Cardiac muscle cell (in vitro differentiated cells and primary cell): ENCODE measurements at regions not wholly inside any gene's neighbourhood (a gene's known extent, or its start where the extent isn't known, plus 50 kb on each side); places are given as distances from the start of the nearest gene placed in this dataset.

Experiments
- DNase-seq, 2 donors: peaks; one replicate each; pipeline versions ENCODE4 v3.0.0 to v3.0.0-alpha.2; 2010 to 2017; ENCODE audit warnings: low read depth in 1 of 2, low spot score in 1 of 2
- H3K27ac ChIP-seq: fragments of 200-600 bp; sonication (generic); 2 replicates; pipeline ENCODE4 v1.5.1; 2016
- H3K27me3 ChIP-seq: fragments of 200-600 bp; sonication (generic); 2 replicates; pipeline ENCODE4 v1.6.0; 2016; ENCODE audit warnings: control low read depth
- H3K36me3 ChIP-seq: fragments of 200-600 bp; sonication (generic); 2 replicates; pipeline ENCODE4 v1.5.1; 2016; ENCODE audit warnings: control low read depth
- H3K4me1 ChIP-seq: fragments of 200-600 bp; sonication (generic); 2 replicates; pipeline ENCODE4 v1.8.1; 2017; ENCODE audit warnings: low read depth, mild to moderate bottlenecking, mixed run types
- H3K4me3 ChIP-seq: fragments of 200-600 bp; sonication (generic); 2 replicates; pipeline ENCODE4 v1.5.1; 2016; ENCODE audit warnings: mild to moderate bottlenecking
- H3K9me3 ChIP-seq: fragments of 200-600 bp; sonication (generic); 2 replicates; pipeline ENCODE4 v1.5.1; 2017; ENCODE audit warnings: low read depth, mild to moderate bottlenecking, control low read depth
- TF ChIP-seq, protein P1 (sequence below): IDR thresholded peaks from 2 replicates; pipeline ENCODE4 v1.5.1; 2012; ENCODE audit warnings: low read depth, mild to moderate bottlenecking, low read length

DNA sequence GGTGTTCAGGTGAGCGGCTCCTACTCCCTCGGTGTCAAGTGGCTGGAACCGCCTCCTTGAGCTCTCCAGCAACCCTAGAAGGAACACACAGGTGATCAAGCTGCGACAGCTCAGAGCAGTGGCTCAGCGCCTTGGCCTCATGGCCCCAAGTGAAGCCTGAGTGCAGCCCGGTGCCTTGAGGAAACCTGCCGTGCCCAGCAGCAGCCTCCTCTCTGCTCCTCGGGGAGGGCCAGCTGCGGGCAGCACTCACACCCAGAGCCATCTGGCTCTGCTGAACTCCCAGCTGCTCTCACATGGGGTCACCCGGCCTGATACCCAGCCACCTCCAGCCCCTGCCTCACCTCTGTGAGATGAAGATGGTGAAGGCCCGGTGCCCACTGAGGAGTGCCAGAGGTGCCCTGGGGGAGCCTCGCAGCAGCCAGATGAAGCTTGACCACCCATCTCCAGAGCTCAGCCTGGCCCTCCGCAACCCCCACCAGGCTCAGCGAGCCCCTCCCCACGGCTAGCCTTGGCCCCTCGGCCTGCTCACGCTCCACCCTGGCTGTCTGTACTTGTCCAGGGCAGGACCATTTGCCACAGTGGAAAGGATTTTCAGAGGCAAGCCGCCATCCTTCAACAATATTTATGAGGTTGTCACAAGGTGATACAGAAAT lies 70.6 kb upstream of the RAB6C start:
- H3K4me1 ChIP-seq, result peaks cover 7% of the 10 kb centered on the region
- TF ChIP-seq, protein P1, sequence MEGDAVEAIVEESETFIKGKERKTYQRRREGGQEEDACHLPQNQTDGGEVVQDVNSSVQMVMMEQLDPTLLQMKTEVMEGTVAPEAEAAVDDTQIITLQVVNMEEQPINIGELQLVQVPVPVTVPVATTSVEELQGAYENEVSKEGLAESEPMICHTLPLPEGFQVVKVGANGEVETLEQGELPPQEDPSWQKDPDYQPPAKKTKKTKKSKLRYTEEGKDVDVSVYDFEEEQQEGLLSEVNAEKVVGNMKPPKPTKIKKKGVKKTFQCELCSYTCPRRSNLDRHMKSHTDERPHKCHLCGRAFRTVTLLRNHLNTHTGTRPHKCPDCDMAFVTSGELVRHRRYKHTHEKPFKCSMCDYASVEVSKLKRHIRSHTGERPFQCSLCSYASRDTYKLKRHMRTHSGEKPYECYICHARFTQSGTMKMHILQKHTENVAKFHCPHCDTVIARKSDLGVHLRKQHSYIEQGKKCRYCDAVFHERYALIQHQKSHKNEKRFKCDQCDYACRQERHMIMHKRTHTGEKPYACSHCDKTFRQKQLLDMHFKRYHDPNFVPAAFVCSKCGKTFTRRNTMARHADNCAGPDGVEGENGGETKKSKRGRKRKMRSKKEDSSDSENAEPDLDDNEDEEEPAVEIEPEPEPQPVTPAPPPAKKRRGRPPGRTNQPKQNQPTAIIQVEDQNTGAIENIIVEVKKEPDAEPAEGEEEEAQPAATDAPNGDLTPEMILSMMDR, result no peak
- H3K27me3 ChIP-seq, result no peaks in the 10 kb centered on the region
- H3K4me3 ChIP-seq, result no peak overlapping the region
- no peak for DNase-seq
- H3K27ac ChIP-seq, result no peak overlapping the region
- no peaks in the 10 kb centered on the region for H3K36me3 ChIP-seq
- no peaks in the 10 kb centered on the region for H3K9me3 ChIP-seq

DNA sequence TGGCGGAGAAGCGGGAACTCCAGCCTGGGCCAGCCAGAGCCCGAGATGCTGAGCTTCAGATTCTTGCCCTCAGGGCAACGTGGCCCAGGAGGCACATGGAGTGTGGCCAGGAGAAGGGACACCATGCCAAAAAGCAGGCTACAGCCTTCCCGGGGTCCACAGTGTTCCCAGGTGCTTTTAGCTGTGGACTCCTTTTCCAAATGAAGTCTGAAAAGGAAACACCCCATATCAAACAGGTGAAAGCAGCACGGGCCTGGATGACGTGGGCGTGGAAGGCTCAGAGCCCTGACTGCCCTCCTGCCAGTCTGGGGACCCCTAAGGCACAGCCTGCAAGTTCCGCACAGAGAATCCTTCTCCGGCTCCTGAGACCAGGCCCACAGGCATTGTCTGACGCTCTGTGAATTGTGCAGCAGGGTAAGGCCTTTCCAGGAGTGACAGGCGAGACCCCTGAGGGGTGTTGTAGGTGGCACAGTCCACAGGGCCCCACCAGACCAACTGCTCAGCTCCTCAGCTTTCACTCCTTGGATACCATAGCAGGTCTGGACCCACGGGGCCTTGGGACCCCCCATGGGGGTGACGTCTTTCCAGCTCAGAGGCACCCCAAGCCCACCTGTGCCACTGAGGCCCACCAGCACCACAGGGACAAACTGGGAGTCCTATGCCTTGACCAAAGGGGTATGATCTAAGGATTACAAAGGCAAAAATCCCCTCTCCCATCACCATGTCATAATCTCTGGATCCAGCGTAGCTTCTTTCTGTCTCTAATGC lies 69.6 kb upstream of the RAB6C start:
- DNase-seq, result no peak
- Histone ChIP-seq H3K27ac (no peak overlapping the region), H3K4me1 (peaks cover 7% of the 10 kb centered on the region), H3K27me3 (no peaks in the 10 kb centered on the region), H3K36me3 (no peaks in the 10 kb centered on the region), H3K4me3 (no peak overlapping the region), H3K9me3 (no peaks in the 10 kb centered on the region)
- TF ChIP-seq, protein P1, result no peak

DNA sequence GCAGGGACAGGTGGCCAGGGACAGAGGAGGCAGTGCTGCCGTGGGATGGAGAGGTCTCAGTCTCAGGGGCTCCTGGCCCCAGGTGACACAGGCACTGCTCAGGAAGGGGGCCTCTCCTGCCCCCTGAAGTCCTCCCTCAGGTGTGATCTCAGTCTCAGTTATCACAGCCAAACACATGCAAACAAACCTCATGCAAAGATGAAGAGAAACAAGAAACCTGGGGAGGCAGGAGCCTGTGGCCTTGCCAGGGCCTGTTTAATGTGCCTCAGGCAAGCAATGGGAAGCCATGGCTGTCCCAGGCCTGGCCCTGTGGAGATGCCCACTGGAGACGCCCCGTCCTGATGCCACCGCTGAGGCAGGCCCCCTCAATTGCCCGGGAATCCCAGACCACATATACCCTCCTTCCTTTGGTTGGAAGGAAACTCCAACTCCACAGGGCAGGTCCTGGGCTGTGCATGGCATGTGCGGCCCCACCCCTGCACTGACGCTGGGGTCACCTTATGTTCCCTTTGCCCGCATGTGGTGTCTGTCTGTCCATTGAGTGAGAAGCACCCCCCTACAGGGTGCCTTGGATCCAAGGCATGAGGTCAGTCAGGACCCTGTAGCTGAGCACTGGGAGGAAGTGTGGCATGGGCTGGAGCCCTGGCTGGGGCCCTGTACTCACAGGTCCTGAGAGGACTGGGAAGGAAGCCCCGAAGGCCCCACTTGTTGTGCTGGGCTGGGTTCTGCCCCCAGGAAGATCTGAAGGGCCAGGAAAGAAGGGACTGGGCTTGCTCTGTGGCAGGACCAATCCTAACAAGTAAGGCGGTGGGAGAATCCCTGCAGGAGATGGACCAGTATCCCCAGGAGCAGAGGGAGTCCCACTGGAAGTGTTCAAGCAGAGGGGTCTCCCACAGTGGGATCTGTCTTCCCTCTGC lies 68.8 kb upstream of the RAB6C start:
- no peak for DNase-seq
- no peaks in the 10 kb centered on the region for H3K36me3 ChIP-seq
- no peaks in the 10 kb centered on the region for H3K27me3 ChIP-seq

DNA sequence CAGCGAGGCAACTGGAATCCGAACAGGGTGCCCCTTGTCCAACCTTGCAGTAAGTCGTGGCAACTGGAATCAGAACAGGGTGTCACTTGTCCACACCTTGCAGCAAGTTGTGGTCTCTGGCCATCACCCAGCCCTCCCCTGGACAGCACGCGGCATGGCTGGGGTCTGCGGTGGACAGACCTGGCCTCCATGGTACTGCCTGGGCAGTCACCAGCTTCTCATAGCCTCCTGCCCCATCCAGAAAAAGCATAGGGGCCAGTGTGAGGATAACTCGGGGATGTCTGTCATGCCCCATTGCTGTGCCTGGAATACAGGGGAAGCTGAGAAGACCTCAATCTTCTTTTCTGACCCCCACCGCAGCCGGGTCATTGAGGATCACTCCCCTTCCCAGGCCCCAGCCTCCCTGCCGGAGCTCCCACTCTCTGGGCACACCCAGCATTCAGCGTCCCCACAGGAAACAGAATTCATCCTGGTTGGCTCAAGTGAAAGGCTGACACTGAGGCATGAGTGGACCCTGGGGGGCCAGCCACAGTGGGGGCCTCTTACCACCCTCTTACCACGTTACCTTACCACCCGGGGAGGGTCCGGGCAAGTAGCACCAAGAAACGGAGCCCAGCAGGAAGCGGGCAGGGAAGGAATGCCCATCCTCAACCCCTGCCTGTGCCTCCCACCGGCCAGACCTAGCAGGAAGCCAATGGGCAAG lies 68.0 kb upstream of the RAB6C start:
- Histone ChIP-seq H3K36me3 (no peaks in the 10 kb centered on the region), H3K27me3 (no peaks in the 10 kb centered on the region), H3K9me3 (no peaks in the 10 kb centered on the region), H3K4me1 (peaks cover 6% of the 10 kb centered on the region), H3K27ac (no peak overlapping the region), H3K4me3 (no peak overlapping the region)
- TF ChIP-seq, protein P1, result no peak
- DNase-seq, result no peak

More for the DNA sequence above, 68.8 kb upstream of the RAB6C start:
- TF ChIP-seq, protein P1, result no peak
- H3K27ac ChIP-seq, result no peak overlapping the region
- no peaks in the 10 kb centered on the region for H3K9me3 ChIP-seq
- no peak overlapping the region for H3K4me3 ChIP-seq
- peaks cover 7% of the 10 kb centered on the region for H3K4me1 ChIP-seq
